Neutrophil (primary cell): ENCODE measurements at regions not wholly inside any gene's neighbourhood (a gene's known extent, or its start where the extent isn't known, plus 50 kb on each side); places are given as distances from the start of the nearest gene placed in this dataset.

Source experiments
- H3K27ac ChIP-seq: fragments of 200-600 bp; sonication (generic); 2 replicates; pipeline ENCODE4 v1.5.1; 2016; ENCODE audit warnings: mild to moderate bottlenecking, moderate library complexity
- H3K27me3 ChIP-seq: fragments of 200-600 bp; sonication (generic); 2 replicates; pipeline ENCODE4 v1.6.0; 2016; ENCODE audit warnings: mild to moderate bottlenecking
- H3K36me3 ChIP-seq: fragments of 200-600 bp; sonication (generic); 2 replicates; pipeline ENCODE4 v1.5.1; 2017
- H3K4me1 ChIP-seq, 2 experiments: fragments of 200-600 bp in 1 of 2; sonication (generic) in 1 of 2; 1 replicate in 1 of 2; 2 replicates in 1 of 2; pipeline versions ENCODE4 v1.5.1 to v1.6.1; 2013 to 2016; ENCODE audit warnings: low read depth in 1 of 2, low read length in 1 of 2, mild to moderate bottlenecking in 1 of 2, moderate library complexity in 1 of 2; ENCODE audit not compliant: control insufficient read depth in 1 of 2, insufficient read depth in 1 of 2
- H3K4me3 ChIP-seq, 2 experiments: fragments of 200-600 bp in 1 of 2; sonication (generic) in 1 of 2; 1 replicate in 1 of 2; 2 replicates in 1 of 2; pipeline ENCODE4 v1.5.1; 2013 to 2016; ENCODE audit warnings: low read depth in 1 of 2, low read length in 1 of 2, mild to moderate bottlenecking in 1 of 2, moderate library complexity in 1 of 2
- H3K9me3 ChIP-seq: fragments of 200-600 bp; sonication (generic); 2 replicates; pipeline ENCODE4 v1.5.1; 2016
- TF ChIP-seq, protein P1 (sequence below): fragments of 200-600 bp; sonication (generic); IDR thresholded peaks from 2 replicates; pipeline ENCODE4 v1.5.1; 2016; ENCODE audit warnings: antibody characterized with exemption

DNA sequence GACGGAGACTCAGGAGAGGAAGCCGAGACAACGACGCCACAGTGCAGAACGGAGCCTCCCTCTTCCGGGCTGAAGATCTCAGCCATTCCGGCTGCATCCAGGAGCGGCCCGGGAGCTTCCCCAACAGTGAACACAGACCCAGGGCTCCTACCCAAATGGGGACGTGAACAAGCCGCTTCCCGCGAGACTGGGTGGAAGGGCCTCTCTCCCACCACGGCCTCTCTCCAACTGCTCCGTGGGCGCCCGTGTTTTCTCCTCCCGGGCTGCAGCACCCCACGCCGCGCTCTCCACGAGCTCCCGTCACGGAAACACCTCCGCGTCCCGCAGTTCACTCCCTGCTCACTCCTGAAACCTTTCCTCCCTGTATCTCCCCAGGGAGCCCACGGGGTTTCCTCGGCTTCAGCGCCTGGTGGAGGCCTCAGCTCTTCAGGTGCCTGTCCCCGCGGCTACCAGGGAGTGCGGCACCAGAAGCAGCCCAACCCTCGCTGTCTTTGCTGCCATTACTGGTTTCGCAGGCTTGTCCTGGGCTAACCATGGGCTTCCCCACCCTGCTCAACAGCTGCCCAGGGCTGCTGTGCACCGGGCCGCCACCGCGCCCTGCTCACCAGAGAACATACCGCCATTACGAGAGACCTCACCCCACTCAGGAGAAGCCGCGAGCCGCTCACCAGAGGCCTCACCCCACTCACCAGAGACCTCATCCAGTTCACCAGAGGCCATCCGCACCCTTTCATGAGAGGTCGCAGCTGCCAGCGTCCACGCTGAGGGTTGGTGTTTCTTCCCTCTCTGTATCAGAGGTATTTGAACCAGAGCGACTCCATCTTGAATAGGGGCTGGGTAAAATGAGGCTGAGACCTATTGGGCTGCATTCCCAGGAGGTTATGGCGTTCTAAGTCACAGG, 922.8 kb downstream of the QKI start:
- H3K27ac ChIP-seq = no peak overlapping the region
- H3K4me3 ChIP-seq = no peak overlapping the region
- TF ChIP-seq, protein P1, sequence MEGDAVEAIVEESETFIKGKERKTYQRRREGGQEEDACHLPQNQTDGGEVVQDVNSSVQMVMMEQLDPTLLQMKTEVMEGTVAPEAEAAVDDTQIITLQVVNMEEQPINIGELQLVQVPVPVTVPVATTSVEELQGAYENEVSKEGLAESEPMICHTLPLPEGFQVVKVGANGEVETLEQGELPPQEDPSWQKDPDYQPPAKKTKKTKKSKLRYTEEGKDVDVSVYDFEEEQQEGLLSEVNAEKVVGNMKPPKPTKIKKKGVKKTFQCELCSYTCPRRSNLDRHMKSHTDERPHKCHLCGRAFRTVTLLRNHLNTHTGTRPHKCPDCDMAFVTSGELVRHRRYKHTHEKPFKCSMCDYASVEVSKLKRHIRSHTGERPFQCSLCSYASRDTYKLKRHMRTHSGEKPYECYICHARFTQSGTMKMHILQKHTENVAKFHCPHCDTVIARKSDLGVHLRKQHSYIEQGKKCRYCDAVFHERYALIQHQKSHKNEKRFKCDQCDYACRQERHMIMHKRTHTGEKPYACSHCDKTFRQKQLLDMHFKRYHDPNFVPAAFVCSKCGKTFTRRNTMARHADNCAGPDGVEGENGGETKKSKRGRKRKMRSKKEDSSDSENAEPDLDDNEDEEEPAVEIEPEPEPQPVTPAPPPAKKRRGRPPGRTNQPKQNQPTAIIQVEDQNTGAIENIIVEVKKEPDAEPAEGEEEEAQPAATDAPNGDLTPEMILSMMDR = no peak
- no peaks in the 10 kb centered on the region for H3K9me3 ChIP-seq
- no peaks in the 10 kb centered on the region for H3K4me1 ChIP-seq
- no peaks in the 10 kb centered on the region for H3K36me3 ChIP-seq
- no peaks in the 10 kb centered on the region for H3K27me3 ChIP-seq

DNA sequence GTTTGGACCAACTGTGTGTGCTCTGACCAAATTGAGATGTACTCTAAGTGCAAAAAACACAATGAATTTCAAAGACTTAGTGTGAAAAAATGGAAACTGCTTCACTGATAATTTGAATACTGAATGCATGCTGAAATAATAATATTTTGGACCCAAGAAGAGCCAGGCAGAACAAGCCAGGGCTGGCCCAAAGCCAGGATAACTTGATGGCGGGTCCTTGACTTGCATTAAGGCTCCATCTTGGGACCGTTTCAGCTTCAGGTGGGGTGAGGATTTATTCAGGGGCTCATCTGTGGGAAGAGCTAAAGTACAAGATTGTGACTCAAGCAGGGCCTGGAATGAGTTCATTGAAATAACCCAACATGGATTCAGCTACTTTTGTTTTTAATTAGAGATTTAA, 921.9 kb downstream of the QKI start:
- H3K4me3 ChIP-seq = no peak overlapping the region
- H3K27ac ChIP-seq = no peak overlapping the region
- TF ChIP-seq, protein P1 = no peak
- no peaks in the 10 kb centered on the region for H3K4me1 ChIP-seq
- no peaks in the 10 kb centered on the region for H3K9me3 ChIP-seq
- no peaks in the 10 kb centered on the region for H3K27me3 ChIP-seq
- H3K36me3 ChIP-seq = no peaks in the 10 kb centered on the region

DNA sequence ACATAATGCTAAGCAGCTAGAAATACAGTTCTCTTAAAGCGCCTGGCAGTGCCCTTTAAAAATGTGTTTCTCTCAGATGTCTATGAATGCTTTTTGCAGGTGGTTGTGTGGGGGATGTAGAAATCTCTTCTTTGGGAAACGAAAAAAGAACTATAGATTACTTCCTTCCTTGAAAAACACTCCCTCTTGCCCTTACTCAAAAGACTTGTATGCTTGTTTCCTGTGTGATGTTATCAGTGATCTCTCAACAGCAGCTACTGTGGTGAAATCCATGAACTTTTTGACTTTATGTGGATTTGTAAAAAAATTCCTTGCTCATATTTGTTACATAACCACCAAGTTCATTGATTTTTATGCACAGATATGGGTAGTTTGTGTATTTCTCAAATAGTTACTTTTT, 916.5 kb downstream of the QKI start:
- Histone ChIP-seq H3K4me3 (no peak overlapping the region), H3K27me3 (no peaks in the 10 kb centered on the region), H3K4me1 (no peaks in the 10 kb centered on the region), H3K27ac (no peak overlapping the region), H3K36me3 (no peaks in the 10 kb centered on the region), H3K9me3 (no peaks in the 10 kb centered on the region)
- TF ChIP-seq, protein P1 = no peak

DNA sequence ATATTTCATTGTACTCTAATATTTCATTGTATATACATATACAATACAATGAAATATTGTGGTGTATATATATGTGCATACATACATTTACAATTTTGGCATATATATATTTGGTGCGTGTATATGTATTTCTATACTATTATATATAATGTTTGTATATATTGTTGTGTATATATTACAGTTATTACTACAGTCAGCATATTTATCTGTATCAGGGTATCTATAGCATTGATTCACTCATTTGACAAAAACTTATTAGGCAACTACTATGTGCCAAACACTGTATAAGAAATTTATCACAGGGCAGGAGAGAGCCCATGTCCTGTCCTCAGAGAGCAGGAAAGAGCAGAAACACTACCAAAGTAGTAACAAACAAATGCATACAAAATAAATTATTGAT, 910.6 kb downstream of the QKI start:
- Histone ChIP-seq H3K36me3 (no peaks in the 10 kb centered on the region), H3K4me1 (no peaks in the 10 kb centered on the region), H3K9me3 (no peaks in the 10 kb centered on the region), H3K4me3 (no peak overlapping the region), H3K27ac (no peak overlapping the region), H3K27me3 (no peaks in the 10 kb centered on the region)
- TF ChIP-seq, protein P1 = no peak

DNA sequence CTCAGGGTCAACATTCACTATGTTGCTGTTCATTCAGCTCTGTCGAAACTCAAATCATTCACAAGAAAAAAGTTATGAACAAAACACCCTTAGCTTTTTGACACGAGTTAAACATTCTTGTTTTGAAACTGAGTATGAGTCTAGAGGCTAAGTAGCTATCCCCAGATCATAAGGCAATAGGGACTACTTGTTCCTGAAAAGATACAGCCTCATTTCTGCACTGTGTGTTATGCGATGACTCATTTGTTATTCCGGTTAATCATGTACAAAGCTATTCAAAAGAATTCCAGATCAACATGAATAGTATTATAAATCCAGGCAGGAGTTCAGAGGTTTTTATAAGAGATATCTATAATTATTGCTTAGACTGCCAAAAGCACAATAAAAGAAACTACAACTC, 908.0 kb downstream of the QKI start:
- Histone ChIP-seq H3K27me3 (no peaks in the 10 kb centered on the region), H3K4me3 (no peak overlapping the region), H3K4me1 (no peaks in the 10 kb centered on the region), H3K27ac (no peak overlapping the region), H3K9me3 (no peaks in the 10 kb centered on the region), H3K36me3 (no peaks in the 10 kb centered on the region)
- TF ChIP-seq, protein P1 = no peak
